ENCODE measurements at regions not wholly inside any gene's neighbourhood (a gene's known extent, or its start where the extent isn't known, plus 50 kb on each side); places are given as distances from the start of the nearest gene placed in this dataset.

DNA sequence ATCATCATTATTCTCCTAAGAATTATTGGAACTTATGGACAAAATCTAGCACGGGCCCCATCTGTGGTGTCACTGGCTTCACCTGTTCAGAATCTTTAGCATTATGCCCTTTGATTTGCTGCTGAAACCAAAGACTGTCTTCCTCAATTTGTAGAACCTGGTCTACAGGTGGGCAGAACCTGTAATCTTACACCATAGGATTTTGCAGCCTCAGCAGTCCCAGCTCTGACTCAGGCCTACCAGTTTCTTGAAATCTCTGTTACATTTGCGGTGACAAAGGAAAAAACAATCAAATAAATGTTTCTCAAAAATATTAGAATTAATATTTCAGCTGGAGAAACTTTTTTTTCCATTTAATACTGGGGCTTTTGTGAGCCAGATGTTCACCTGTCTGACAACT lies 86.1 kb downstream of the EPDR1 start:
- TF ChIP-seq POLR2A (IDR thresholded peaks at IDR 0.05) (no peak), CTCF (IDR thresholded peaks at IDR 0.05 in 8 of 11, conservative IDR thresholded peaks at IDR 0.05 in 3 of 11) (no peak)

Measured in spleen (tissue), 7 donors.